SK-N-SH treated with all-trans-retinoic acid at 6 μM for 48 hours (cell line): ENCODE measurements at regions not wholly inside any gene's neighbourhood (a gene's known extent, or its start where the extent isn't known, plus 50 kb on each side); places are given as distances from the start of the nearest gene placed in this dataset.

ENCODE experiments used
- ARNTL ChIP-seq: fragments of 450-650 bp; formaldehyde crosslinking; IDR thresholded peaks from 2 replicates; pipeline ENCODE4 v1.5.0; 2020; ENCODE audit warnings: low read depth, mild to moderate bottlenecking, moderate library complexity, borderline replicate concordance
- BACH2 ChIP-seq: fragments of 250-450 bp; sonication (Bioruptor Pico); IDR thresholded peaks from 2 replicates; pipeline ENCODE4 v1.9.0; 2021; ENCODE audit warnings: mild to moderate bottlenecking, borderline replicate concordance
- CREB5 ChIP-seq: fragments of 250-450 bp; sonication (Bioruptor Pico); IDR thresholded peaks from 2 replicates; pipeline ENCODE4 v1.5.1; 2020; ENCODE audit warnings: low read depth, mild to moderate bottlenecking, moderate library complexity
- ISL1 ChIP-seq: fragments of 250-450 bp; sonication (Bioruptor Pico); IDR thresholded peaks from 2 replicates; pipeline ENCODE4 v2.1.2; 2022; ENCODE audit warnings: mild to moderate bottlenecking, moderate library complexity
- PATZ1 ChIP-seq: fragments of 250-450 bp; sonication (Bioruptor Pico); IDR thresholded peaks from 2 replicates; pipeline ENCODE4 v1.8.0; 2020; ENCODE audit warnings: mild to moderate bottlenecking, moderate library complexity, borderline replicate concordance
- SNAI2 ChIP-seq: fragments of 250-450 bp; sonication (Bioruptor Pico); IDR thresholded peaks from 2 replicates; pipeline ENCODE4 v1.5.0; 2020; ENCODE audit warnings: mild to moderate bottlenecking, moderate library complexity
- ZFP3 ChIP-seq: fragments of 250-450 bp; sonication (Bioruptor Pico); IDR thresholded peaks from 2 replicates; pipeline ENCODE4 v1.5.0; 2020; ENCODE audit warnings: mild to moderate bottlenecking, moderate library complexity

GRCh38 chr6:130615816-130616215 lies 211.4 kb upstream of the SMLR1 start:
- no peak for TF ChIP-seq CREB5 (CRISPR knock-in tag)
- no peak for TF ChIP-seq BACH2 (CRISPR knock-in tag)
- no peak for TF ChIP-seq ZFP3 (CRISPR knock-in tag)
- TF ChIP-seq ARNTL (CRISPR knock-in tag): no peak
- TF ChIP-seq ISL1 (CRISPR knock-in tag): no peak
- no peak for TF ChIP-seq PATZ1
- TF ChIP-seq SNAI2 (CRISPR knock-in tag): no peak
